GM12892 (cell line): ENCODE measurements at regions not wholly inside any gene's neighbourhood (a gene's known extent, or its start where the extent isn't known, plus 50 kb on each side); places are given as distances from the start of the nearest gene placed in this dataset.

Source experiments
- POLR2A ChIP-seq: IDR thresholded peaks from 2 replicates; pipeline ENCODE4 v1.6.1; 2011; ENCODE audit warnings: low read depth, low read length, control low read depth
- POLR2AphosphoS5 ChIP-seq: IDR thresholded peaks from 2 replicates; pipeline ENCODE4 v1.6.1; 2011; ENCODE audit warnings: low read depth, low read length, control low read depth
- TAF1 ChIP-seq: IDR thresholded peaks from 2 replicates; pipeline ENCODE4 v1.6.1; 2011; ENCODE audit warnings: low read depth, mild to moderate bottlenecking, control low read depth, low read length, borderline replicate concordance

- TF ChIP-seq POLR2A (no peak), POLR2AphosphoS5 (no peak), TAF1 (no peak)
Observed at GRCh38 chr3:95037927-95038326, 975.1 kb downstream of the NSUN3 start.
